ENCODE measurements at regions not wholly inside any gene's neighbourhood (a gene's known extent, or its start where the extent isn't known, plus 50 kb on each side); places are given as distances from the start of the nearest gene placed in this dataset.

DNA sequence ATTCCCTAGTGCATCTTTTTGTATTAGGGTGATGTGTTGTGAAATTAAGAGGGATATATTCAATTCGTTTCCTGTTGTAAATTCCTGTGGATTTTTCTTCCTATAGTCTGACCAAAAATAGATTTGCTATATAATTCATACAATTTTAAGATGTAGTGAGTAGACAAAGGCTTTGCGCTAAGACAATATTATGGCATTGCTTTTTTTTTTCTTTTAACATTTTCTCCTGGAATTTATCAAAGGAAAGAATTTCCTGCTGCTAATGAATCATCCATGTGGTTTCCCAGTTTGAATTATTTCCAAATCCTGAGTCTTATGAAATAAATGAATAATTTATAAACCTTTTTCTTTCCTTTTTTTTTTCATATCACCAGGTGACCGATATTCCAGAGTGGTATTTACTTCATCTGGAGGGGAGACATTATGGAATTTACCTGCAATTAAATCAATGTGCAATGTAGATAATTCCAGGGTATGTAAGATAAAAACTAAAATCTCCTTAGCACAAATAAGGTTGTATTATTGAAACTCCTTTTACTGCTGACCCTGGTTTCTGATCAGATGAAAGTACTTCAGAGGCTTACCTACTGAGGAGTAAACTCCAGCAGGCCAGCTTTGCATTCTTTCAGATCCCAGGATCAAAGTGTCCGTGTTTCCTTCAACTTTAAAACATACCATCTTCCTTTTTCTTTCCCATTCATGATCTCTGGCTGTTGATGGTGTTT lies 148.4 kb downstream of the TLR5 start:
- Mint-ChIP-seq H3K9me3 (no peaks in the 10 kb centered on the region), H3K27ac (no peak overlapping the region), H3K4me3 (no peak overlapping the region), H3K27me3 (no peaks in the 10 kb centered on the region), H3K36me3 (peaks cover 37% of the 10 kb centered on the region), H3K4me1 (no peaks in the 10 kb centered on the region)
- no peak for ATAC-seq

DNA sequence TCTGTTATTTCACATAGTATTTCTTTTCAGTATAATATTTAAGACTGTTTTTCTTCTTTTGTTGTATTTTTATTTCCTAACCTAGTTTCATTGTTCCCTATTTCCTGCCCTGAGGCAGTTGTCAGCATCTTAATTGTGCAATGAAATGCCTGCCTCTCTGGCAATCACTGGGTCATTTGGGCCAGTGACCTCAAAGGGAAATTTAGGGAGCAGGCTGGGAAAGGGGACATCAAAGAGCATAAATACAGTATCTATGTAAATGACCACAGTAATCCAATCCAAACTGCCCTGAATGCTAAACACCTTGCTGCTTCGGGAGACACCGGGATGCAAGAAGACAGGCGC lies 147.8 kb downstream of the TLR5 start:
- Mint-ChIP-seq H3K4me3 (no peak overlapping the region), H3K36me3 (peaks cover 41% of the 10 kb centered on the region), H3K27me3 (no peaks in the 10 kb centered on the region), H3K27ac (no peak overlapping the region), H3K4me1 (no peaks in the 10 kb centered on the region), H3K9me3 (no peaks in the 10 kb centered on the region)
- no peak for ATAC-seq

DNA sequence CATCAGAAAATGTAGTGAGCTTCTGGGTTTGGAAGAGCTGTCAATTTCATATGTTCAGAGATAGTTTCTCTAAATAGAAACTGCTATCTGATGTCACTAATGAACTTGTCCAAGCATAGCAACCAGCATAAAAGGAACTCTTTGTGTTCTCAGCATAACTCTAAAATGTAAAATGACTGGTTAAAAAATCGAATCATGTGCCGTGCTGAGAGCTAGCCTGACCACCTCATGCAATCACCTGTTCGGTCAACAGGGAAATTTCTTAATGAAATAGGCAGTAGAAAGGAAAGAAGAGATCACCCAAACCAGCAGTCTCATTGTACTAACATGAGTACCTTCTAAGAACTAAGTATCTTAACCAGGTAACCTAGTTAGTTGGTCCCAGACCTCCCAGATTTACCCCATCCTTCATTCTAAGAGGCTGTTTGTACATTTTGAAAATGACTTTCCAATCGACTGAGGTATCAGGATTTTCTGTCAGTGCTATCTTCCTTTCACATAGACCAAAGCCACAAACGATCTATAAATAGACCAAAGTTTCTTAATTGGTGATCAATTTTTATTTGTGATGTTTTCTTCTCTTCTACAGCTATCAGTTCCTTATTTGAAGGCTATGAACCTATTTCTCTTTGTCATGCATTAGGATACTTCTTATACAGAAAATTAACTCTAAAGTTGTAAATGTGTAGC lies 147.3 kb downstream of the TLR5 start:
- no peak for ATAC-seq
- H3K27me3 Mint-ChIP-seq: no peaks in the 10 kb centered on the region

DNA sequence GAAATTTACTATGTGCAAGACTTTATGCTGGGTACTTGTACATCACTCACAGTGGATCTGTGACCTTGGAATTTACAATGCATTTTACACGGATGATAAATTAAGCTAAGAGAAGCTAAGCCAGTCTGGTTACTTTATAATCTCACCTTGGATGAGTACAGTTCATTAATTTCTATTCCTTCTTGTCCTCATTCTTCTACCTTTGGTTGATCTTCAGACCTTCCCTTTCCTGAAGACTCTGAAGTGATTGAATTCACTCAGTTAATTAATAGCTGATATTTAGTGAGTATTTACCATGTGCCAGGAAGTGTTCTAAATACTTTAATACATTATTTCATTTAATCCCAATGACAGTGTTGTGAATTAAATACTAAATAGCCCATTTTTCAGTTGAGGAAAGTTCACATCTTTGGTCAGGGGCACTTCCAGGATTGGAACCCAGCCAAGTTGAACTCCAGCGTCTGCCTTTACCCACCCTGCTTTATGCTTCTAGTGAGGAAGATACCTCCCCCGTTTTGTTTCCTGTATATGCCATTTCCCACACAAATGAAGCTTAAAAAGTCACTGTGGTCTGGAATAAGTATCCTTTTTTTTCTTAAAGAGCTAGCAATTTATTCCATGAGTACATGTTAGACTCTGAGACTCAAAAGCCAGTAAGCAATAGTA lies 146.6 kb downstream of the TLR5 start:
- Mint-ChIP-seq H3K4me3 (no peak overlapping the region), H3K27ac (no peak overlapping the region), H3K4me1 (no peaks in the 10 kb centered on the region), H3K9me3 (no peaks in the 10 kb centered on the region), H3K27me3 (no peaks in the 10 kb centered on the region), H3K36me3 (peaks cover 41% of the 10 kb centered on the region)
- no peak for ATAC-seq

More for the DNA sequence above, 147.3 kb downstream of the TLR5 start:
- Mint-ChIP-seq H3K9me3 (no peaks in the 10 kb centered on the region), H3K36me3 (peaks cover 41% of the 10 kb centered on the region), H3K27ac (no peak overlapping the region), H3K4me1 (no peaks in the 10 kb centered on the region), H3K4me3 (no peak overlapping the region)

DNA sequence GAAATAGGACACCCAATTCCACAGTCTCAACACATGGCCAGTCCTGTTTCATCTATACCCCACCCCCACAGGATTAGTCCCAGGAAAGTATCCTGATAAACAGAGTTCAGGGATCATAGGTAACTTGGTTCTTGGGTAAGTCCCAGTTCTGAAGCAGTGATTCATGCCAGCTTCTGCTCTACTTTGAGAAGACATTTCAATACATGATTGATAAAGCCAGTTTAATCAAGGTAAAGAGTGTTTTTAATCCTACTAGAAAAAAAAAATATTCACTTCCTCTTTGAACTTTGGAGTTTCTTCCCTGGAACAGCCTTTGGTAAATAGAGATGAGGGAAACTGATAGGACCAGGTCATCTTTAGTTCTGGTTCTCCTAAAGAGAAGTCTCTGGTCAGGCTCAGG lies 142.4 kb downstream of the TLR5 start:
- Mint-ChIP-seq H3K9me3 (no peaks in the 10 kb centered on the region), H3K4me1 (no peaks in the 10 kb centered on the region), H3K36me3 (peaks cover 60% of the 10 kb centered on the region), H3K27ac (no peak overlapping the region), H3K27me3 (no peaks in the 10 kb centered on the region), H3K4me3 (no peak overlapping the region)
- ATAC-seq: no peak

DNA sequence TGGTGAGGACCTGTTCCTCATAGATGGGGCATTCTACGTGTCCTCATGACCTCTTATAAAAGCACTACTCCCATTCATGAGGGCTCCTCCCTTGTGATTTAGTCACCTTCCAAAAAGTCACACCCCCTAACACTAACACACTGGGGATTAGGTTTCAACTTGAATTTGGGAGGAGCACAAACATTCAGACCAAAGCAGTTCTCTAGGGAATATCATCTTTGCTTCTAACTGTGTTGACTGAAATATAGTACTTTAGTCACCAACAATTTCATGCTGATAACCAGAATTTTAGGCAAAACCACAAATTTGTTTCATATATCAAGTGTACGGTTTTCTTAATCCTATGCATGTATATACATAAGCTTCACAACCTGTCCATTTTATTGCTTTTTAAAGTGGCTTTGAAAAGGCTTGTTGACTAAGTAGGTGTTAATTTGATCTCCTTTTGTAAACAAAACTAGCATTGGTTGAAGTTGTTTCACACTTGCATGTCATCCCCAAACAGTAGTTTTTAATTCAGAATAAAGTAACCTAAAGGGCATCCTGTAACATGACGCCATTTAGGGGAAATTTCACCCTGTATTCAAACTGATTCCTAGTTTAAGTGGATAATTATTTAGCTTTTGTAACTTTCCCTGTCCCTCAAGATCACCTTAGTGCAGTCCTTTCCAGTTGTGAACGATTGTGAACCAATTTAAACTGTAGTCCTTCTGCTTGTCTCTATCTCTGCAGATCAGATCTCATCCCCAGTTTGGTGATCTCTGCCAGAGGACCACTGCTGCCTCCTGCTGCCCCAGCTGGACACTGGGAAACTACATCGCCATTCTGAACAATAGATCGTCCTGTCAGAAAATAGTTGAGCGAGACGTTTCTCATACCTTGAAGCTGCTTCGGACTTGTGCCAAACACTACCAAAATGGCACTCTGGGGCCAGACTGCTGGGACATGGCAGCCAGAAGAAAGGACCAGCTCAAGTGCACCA lies 141.1 kb downstream of the TLR5 start:
- Mint-ChIP-seq H3K27me3 (no peaks in the 10 kb centered on the region), H3K4me3 (no peak overlapping the region), H3K9me3 (no peaks in the 10 kb centered on the region), H3K36me3 (peaks cover 51% of the 10 kb centered on the region), H3K4me1 (no peaks in the 10 kb centered on the region), H3K27ac (no peak overlapping the region)
- ATAC-seq: no peak

DNA sequence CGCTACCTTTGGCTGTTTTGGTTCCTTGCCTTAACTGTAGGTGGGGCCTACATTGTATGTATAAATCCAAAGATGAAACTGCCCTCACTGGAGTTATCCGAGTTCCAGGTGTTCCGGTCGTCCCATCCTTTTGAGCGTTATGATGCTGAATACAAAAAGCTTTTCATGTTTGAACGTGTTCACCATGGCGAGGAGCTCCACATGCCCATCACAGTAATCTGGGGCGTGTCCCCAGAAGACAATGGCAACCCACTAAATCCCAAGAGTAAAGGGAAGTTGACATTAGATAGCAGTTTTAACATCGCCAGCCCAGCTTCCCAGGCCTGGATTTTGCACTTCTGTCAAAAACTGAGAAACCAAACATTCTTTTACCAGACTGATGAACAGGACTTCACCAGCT lies 139.5 kb downstream of the TLR5 start:
- no peak for ATAC-seq
- Mint-ChIP-seq H3K9me3 (no peaks in the 10 kb centered on the region), H3K27me3 (no peaks in the 10 kb centered on the region), H3K4me1 (no peaks in the 10 kb centered on the region), H3K4me3 (no peak overlapping the region), H3K27ac (no peak overlapping the region), H3K36me3 (peaks cover 50% of the 10 kb centered on the region)

DNA sequence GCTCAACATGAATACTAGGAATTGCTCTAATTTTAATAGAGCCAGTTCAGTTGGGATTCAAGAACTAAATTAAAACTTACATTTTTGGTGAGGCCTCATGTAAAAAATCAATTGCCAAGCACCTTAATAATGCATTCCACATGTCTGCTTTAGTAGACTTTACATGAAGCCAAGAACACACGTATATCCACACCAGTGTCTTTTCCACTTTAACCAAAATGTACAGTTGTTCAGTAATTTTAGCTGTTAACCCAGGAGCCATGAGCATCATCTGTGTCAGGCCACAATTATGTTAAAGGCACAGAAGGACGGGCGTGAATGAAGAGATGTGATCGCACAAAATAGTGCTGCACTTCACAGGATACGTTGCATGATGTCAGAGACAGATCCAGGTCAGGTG lies 136.7 kb downstream of the TLR5 start:
- ATAC-seq: no peak
- H3K36me3 Mint-ChIP-seq: peaks cover 34% of the 10 kb centered on the region
- no peaks in the 10 kb centered on the region for H3K4me1 Mint-ChIP-seq
- no peak overlapping the region for H3K27ac Mint-ChIP-seq
- no peaks in the 10 kb centered on the region for H3K9me3 Mint-ChIP-seq
- no peaks in the 10 kb centered on the region for H3K27me3 Mint-ChIP-seq
- no peak overlapping the region for H3K4me3 Mint-ChIP-seq

DNA sequence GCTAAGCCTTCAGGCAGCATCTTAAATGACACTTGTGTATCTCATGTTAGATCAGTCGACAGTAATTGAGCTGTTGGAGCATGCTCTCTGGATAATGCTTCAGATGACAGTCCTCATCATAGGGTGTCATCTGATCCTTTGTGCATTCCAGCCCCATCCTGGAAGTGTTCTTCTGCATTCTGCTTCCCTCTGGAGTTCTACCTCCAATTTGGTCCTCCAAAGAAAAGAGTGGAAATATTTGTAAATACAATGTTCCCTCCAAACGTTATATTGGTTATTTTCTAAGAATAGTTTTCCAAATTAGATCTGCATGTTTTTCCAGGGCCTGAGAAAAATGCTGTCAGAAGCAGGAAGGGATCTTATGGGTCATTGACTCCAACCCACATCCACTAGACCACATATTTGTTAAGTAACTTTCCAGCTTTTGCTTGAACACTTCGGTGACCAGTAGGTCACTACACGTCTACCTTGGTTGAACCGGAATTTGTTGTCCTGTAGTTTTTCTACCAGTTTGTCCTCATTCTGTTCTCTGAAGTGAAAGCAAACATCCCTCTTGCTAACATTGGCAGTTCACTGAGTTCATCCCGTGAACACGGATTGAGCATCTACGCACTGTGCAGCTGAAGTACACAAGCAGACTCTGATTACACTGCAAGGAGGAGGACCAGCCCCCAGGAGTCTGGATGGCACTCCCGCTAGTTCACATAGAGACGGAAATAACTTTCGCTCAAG lies 136.0 kb downstream of the TLR5 start:
- Mint-ChIP-seq H3K9me3 (no peaks in the 10 kb centered on the region), H3K4me3 (no peak overlapping the region), H3K27me3 (no peaks in the 10 kb centered on the region), H3K36me3 (peaks cover 32% of the 10 kb centered on the region), H3K4me1 (no peaks in the 10 kb centered on the region), H3K27ac (no peak overlapping the region)
- ATAC-seq: no peak

DNA sequence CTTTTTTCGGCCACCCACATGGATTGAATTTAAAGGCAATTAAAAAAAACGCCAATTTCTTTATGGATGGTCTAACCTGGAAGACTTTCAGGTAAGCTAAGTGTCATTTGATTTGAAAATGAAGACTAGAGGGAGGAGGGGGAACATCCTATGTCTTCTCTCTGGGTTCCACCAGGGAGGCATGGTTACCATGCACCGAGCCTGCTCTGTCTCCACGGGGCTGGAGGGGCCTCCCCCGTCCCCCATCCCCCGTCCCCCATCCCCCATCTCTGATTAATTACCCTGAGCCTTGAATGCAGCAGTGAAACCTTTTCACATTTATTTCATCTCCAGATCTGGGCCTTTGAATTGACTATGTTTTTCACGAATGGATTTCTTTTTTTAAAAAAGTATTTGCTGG lies 135.1 kb downstream of the TLR5 start:
- Mint-ChIP-seq H3K4me1 (no peaks in the 10 kb centered on the region), H3K9me3 (no peaks in the 10 kb centered on the region), H3K27ac (no peak overlapping the region), H3K36me3 (peaks cover 24% of the 10 kb centered on the region), H3K4me3 (no peak overlapping the region), H3K27me3 (no peaks in the 10 kb centered on the region)
- ATAC-seq: no peak

DNA sequence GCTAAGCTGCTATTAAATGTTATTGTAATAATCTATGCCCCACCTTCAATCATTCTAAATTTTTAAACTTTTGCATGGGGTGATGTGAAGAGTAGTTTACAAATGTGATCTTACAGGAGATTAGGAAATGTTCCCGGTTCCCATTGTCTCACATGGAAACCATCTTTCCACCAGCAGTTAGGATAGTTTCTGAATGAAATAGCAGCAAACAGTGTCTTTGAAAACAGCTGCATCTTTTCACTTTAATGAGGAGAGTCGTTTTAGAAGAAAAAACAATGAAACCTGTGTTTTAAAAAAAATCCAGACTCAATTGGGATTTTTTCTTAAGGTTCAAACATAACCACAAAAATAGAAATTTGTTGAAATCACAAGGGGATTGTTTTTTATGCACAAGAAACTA lies 134.2 kb downstream of the TLR5 start:
- no peaks in the 10 kb centered on the region for H3K4me1 Mint-ChIP-seq
- H3K27me3 Mint-ChIP-seq: no peaks in the 10 kb centered on the region
- no peak overlapping the region for H3K4me3 Mint-ChIP-seq
- no peaks in the 10 kb centered on the region for H3K9me3 Mint-ChIP-seq
- peaks cover 21% of the 10 kb centered on the region for H3K36me3 Mint-ChIP-seq
- no peak for ATAC-seq
- no peak overlapping the region for H3K27ac Mint-ChIP-seq

DNA sequence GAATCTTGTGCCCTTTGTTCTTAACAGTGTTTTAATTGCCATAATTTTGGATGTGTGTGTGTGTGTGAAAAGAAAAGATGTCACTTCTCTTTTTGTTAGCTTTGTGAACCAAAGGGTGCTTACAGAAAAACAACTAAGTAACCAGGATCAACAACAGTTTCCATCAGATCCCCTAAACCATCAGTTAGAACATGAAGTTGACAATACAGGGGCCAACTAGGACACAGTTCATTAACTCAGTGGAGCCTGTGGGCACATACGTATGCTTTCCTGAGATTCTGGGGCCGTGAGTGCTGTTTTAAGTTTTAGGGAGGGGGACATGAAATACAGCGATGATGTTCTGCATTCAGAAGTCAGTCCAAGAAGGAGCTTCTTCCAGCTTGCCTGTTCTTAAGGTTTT lies 133.6 kb downstream of the TLR5 start:
- no peaks in the 10 kb centered on the region for H3K27me3 Mint-ChIP-seq
- no peak overlapping the region for H3K27ac Mint-ChIP-seq
- peaks cover 18% of the 10 kb centered on the region for H3K36me3 Mint-ChIP-seq
- no peak for ATAC-seq
- H3K9me3 Mint-ChIP-seq: no peaks in the 10 kb centered on the region
- no peaks in the 10 kb centered on the region for H3K4me1 Mint-ChIP-seq
- no peak overlapping the region for H3K4me3 Mint-ChIP-seq

DNA sequence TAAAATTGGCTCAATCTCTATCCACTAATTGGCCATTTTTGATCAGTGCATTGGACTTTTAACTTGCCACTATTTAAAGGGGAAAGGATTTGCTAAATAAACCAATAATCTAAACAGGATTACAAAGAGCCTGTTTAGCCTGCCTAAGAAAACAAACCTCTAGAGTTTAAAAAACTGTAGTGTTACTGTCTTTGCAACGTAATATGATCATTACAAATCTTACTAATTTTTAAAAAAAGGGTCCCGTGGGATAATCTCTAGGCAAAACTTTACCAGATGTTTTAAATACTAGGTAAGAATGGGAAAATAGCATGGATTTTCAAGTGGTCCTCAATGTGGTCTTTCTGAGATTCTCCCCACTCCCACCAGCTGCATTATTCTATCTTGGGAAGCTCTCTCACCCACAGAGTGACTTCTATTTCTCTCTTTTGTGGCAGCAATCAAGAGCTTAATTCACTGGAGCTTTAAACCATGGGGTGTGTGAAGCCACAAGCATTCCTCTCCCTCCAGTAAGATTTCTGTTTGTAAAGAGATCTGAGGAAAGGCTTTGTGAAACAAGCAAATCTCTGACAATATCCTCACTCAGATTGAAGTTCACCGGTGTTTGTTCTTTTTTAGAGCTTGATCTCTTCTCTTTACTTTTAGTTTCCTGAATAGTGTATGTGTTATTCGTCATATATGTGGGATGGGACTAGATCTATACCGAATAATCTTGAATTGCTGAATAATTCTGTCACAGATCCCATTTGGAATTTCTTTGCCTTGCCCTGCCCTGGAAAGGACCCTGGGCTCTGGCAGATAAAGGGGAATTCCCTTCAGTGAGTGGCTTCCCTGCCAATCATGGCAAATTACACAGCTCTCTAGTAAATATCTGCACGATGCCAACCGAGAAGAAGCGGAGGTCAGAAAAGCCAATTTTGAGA lies 132.2 kb downstream of the TLR5 start:
- H3K27me3 Mint-ChIP-seq: no peaks in the 10 kb centered on the region
- H3K36me3 Mint-ChIP-seq: peaks cover 5% of the 10 kb centered on the region
- H3K9me3 Mint-ChIP-seq: no peaks in the 10 kb centered on the region
- ATAC-seq: no peak
- H3K27ac Mint-ChIP-seq: no peak overlapping the region
- H3K4me3 Mint-ChIP-seq: no peak overlapping the region
- no peaks in the 10 kb centered on the region for H3K4me1 Mint-ChIP-seq

DNA sequence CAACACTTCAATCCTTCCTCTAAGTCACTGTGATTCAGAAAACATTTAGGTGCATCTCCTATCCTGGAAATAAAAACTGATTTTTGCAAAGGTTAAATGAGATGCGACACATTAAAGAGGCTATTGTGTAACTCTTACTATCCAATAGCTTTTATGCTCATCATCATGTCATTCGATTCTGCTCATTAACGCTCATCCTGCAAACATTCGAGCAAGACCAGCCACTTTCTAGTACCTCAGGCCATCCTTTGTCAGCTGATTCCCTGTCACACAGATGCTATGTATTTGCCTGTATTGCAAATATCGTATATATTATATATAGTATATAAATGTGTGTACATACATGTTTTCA lies 131.6 kb downstream of the TLR5 start:
- Mint-ChIP-seq H3K27me3 (no peaks in the 10 kb centered on the region), H3K27ac (no peak overlapping the region), H3K36me3 (peaks cover 5% of the 10 kb centered on the region), H3K9me3 (no peaks in the 10 kb centered on the region), H3K4me3 (no peak overlapping the region), H3K4me1 (no peaks in the 10 kb centered on the region)
- no peak for ATAC-seq
